ENCODE measurements at regions not wholly inside any gene's neighbourhood (a gene's known extent, or its start where the extent isn't known, plus 50 kb on each side); places are given as distances from the start of the nearest gene placed in this dataset.

- Histone ChIP-seq H3K36me3 (ENCODE audit: control insufficient read depth, insufficient read depth, low read length) (no peaks in the 10 kb centered on the region), H3K27me3 (ENCODE audit: control insufficient read depth, insufficient read depth, low read length) (no peaks in the 10 kb centered on the region), H3K9ac (ENCODE audit: insufficient read depth, low read length) (no peak overlapping the region), H3K4me1 (ENCODE audit: control insufficient read depth, extremely low read depth, insufficient read depth, low read length) (no peaks in the 10 kb centered on the region), H3K4me3 (replicated peaks in 1 of 4; ENCODE audit: control extremely low read depth in 1 of 4, insufficient read depth in 1 of 4, low read depth in 3 of 4, low read length in 4 of 4) (no peak overlapping the region), H4K20me1 (ENCODE audit: control insufficient read depth, extremely low read depth, insufficient read depth, low read length) (no peaks in the 10 kb centered on the region), H3K4me2 (ENCODE audit: extremely low read depth, insufficient read depth, low read length) (no peak overlapping the region), H3K27ac (ENCODE audit: insufficient read depth, low read length) (no peak overlapping the region), H3K9me3 (ENCODE audit: control insufficient read depth, insufficient read depth, low read depth, low read length) (no peaks in the 10 kb centered on the region), H3K79me2 (ENCODE audit: control insufficient read depth, insufficient read depth, low read length) (no peaks in the 10 kb centered on the region), H2AFZ (ENCODE audit: low read length) (no peak overlapping the region)
- no peak for TF ChIP-seq EZH2 (IDR thresholded peaks at IDR 0.05; ENCODE audit: low read length, missing control alignments)
- TF ChIP-seq, protein P1, sequence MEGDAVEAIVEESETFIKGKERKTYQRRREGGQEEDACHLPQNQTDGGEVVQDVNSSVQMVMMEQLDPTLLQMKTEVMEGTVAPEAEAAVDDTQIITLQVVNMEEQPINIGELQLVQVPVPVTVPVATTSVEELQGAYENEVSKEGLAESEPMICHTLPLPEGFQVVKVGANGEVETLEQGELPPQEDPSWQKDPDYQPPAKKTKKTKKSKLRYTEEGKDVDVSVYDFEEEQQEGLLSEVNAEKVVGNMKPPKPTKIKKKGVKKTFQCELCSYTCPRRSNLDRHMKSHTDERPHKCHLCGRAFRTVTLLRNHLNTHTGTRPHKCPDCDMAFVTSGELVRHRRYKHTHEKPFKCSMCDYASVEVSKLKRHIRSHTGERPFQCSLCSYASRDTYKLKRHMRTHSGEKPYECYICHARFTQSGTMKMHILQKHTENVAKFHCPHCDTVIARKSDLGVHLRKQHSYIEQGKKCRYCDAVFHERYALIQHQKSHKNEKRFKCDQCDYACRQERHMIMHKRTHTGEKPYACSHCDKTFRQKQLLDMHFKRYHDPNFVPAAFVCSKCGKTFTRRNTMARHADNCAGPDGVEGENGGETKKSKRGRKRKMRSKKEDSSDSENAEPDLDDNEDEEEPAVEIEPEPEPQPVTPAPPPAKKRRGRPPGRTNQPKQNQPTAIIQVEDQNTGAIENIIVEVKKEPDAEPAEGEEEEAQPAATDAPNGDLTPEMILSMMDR (conservative IDR thresholded peaks at IDR 0.05 in 1 of 2, IDR thresholded peaks at IDR 0.05 in 1 of 2; ENCODE audit: low read depth in 1 of 2, low read length in 2 of 2) = no peak
- DNase-seq (ENCODE audit: low read depth in 2 of 2) = no peak
These were observed 332.6 kb downstream of the SUCLG1 start for GRCh38 chr2:84126530-84126929.

DNA sequence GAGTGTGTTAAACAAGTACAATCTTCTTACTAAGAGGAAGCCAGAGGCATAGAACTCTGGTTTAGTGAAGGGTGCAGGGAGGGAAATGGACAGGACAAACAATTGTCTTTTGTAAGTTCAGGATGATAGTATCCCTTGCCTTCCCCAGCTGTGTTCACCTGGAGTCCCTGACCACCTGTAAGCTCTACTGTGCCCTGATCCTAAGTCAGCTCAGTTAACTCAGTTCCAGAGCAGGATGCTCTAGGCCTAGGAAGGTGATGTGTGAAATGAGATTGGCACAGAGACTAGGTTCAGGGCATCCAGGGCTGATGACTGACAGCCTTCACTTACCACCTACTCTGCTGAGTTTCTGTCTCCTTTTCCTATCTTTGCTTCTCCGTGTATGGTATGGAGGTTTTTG, 333.0 kb downstream of the SUCLG1 start:
- Histone ChIP-seq H3K9ac (ENCODE audit: insufficient read depth, low read length) (no peak overlapping the region), H3K4me3 (replicated peaks in 1 of 4; ENCODE audit: control extremely low read depth in 1 of 4, insufficient read depth in 1 of 4, low read depth in 3 of 4, low read length in 4 of 4) (no peak overlapping the region), H3K4me1 (ENCODE audit: control insufficient read depth, extremely low read depth, insufficient read depth, low read length) (no peaks in the 10 kb centered on the region), H3K4me2 (ENCODE audit: extremely low read depth, insufficient read depth, low read length) (no peak overlapping the region), H3K79me2 (ENCODE audit: control insufficient read depth, insufficient read depth, low read length) (no peaks in the 10 kb centered on the region), H2AFZ (ENCODE audit: low read length) (no peak overlapping the region), H3K36me3 (ENCODE audit: control insufficient read depth, insufficient read depth, low read length) (no peaks in the 10 kb centered on the region), H3K27me3 (ENCODE audit: control insufficient read depth, insufficient read depth, low read length) (no peaks in the 10 kb centered on the region), H3K9me3 (ENCODE audit: control insufficient read depth, insufficient read depth, low read depth, low read length) (no peaks in the 10 kb centered on the region), H4K20me1 (ENCODE audit: control insufficient read depth, extremely low read depth, insufficient read depth, low read length) (no peaks in the 10 kb centered on the region), H3K27ac (ENCODE audit: insufficient read depth, low read length) (no peak overlapping the region)
- no peak for TF ChIP-seq EZH2 (IDR thresholded peaks at IDR 0.05; ENCODE audit: low read length, missing control alignments)
- TF ChIP-seq, protein P1 (conservative IDR thresholded peaks at IDR 0.05 in 1 of 2, IDR thresholded peaks at IDR 0.05 in 1 of 2; ENCODE audit: low read depth in 1 of 2, low read length in 2 of 2) = no peak
- DNase-seq (ENCODE audit: low read depth in 2 of 2) = no peak

GRCh38 chr2:84116143-84116542, 342.9 kb downstream of the SUCLG1 start:
- Histone ChIP-seq H3K27ac (ENCODE audit: insufficient read depth, low read length) (no peak overlapping the region), H3K4me1 (ENCODE audit: control insufficient read depth, extremely low read depth, insufficient read depth, low read length) (no peaks in the 10 kb centered on the region), H4K20me1 (ENCODE audit: control insufficient read depth, extremely low read depth, insufficient read depth, low read length) (no peaks in the 10 kb centered on the region), H2AFZ (ENCODE audit: low read length) (no peak overlapping the region), H3K9ac (ENCODE audit: insufficient read depth, low read length) (no peak overlapping the region), H3K4me3 (replicated peaks in 1 of 4; ENCODE audit: control extremely low read depth in 1 of 4, insufficient read depth in 1 of 4, low read depth in 3 of 4, low read length in 4 of 4) (no peak overlapping the region), H3K27me3 (ENCODE audit: control insufficient read depth, insufficient read depth, low read length) (no peaks in the 10 kb centered on the region), H3K36me3 (ENCODE audit: control insufficient read depth, insufficient read depth, low read length) (no peaks in the 10 kb centered on the region), H3K9me3 (ENCODE audit: control insufficient read depth, insufficient read depth, low read depth, low read length) (no peaks in the 10 kb centered on the region), H3K4me2 (ENCODE audit: extremely low read depth, insufficient read depth, low read length) (no peak overlapping the region), H3K79me2 (ENCODE audit: control insufficient read depth, insufficient read depth, low read length) (no peaks in the 10 kb centered on the region)
- no peak for DNase-seq (ENCODE audit: low read depth in 2 of 2)
- no peak for TF ChIP-seq EZH2 (IDR thresholded peaks at IDR 0.05; ENCODE audit: low read length, missing control alignments)
- TF ChIP-seq, protein P1 (conservative IDR thresholded peaks at IDR 0.05 in 1 of 2, IDR thresholded peaks at IDR 0.05 in 1 of 2; ENCODE audit: low read depth in 1 of 2, low read length in 2 of 2) = no peak

All from fibroblast of lung (primary cell).